ENCODE measurements at regions not wholly inside any gene's neighbourhood (a gene's known extent, or its start where the extent isn't known, plus 50 kb on each side); places are given as distances from the start of the nearest gene placed in this dataset.
"Not testable (repeated sequence)": the region's sequence is repeated elsewhere in the genome, so short reads cannot be mapped to it uniquely, and the experiment has no call there.

DNA sequence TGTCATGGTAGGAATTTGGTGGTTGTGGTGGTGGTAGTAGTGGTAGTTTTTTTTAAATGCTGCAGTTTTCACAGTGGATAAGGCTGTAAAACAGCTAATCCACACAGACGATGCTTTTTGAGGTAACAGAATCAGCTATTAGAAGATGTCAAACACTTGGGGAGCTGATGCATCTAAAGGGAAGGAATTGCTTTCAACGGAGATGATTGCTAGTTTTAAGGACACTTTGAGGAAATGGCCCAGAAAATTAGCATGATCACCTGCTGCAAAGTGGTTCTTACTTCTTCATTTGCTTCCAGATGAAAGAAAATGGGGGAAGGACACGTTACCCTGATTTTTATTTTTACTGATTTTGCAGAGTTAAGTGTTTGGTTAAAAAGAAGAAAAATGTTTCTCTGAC, 178.2 kb upstream of the ATP10B start:
- no peak for DNase-seq

DNA sequence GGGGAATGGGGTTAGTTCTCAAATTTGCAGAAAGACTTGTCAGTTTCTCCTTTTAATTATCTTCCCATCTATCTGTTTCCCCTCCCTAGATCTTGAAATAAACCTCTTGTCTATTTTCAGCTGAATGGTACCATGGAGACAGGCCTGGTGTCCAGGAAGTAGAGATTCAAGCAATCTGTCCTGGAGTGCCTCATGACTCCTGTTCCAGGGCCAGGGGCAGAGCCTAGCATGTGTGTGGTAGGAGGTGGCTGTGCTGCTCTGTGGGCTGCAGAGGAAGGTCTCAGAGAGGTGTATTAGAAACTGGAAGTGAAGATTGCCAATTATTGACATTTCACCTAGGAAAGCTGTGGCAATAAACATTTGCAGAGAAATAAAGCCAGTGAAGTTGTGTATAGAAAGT, 175.8 kb upstream of the ATP10B start:
- DNase-seq, result no peak

- DNase-seq, result no peak
Measured at GRCh38 chr5:161023551-161023950, 171.5 kb upstream of the ATP10B start.

DNA sequence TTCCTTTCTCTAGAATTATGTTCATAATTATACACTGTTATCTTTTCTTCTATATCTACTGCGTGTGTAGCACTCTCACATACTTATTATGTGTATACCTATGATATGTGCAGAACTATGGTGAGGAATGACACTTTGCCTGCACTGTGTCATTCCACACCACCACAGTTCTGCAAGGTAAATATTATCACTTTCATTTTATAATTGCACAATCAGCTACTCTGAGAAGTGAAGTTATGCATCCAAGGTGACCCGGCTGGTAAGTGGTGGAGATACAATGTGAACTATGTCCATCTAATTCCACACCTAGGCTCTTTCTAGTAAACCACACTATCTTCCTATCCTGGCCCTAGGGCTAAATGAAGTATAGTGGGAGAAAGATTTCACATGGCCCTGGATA, 170.1 kb upstream of the ATP10B start:
- no peak for DNase-seq

GRCh38 chr5:161009817-161010216, 157.8 kb upstream of the ATP10B start:
- DNase-seq, result no peak

DNA sequence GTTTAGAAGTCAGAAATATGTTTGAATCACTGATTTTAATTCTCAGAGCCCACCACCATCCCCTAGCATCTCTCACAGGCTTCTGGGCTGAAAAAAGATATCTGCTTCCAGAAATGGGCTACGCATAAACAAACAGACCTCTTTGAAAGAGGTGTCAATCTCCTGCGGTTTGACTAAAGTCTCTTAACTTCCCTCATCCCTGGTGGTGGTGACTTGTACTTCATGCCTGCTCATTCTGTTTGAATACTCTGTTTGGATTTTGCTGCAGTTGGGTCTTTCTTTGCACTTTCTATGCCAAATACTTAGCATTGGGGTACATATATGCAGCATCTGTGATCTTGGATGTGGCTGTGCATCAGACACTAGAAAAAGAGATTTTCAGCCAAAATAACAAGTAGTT, 157.2 kb upstream of the ATP10B start:
- no peak for DNase-seq

DNA sequence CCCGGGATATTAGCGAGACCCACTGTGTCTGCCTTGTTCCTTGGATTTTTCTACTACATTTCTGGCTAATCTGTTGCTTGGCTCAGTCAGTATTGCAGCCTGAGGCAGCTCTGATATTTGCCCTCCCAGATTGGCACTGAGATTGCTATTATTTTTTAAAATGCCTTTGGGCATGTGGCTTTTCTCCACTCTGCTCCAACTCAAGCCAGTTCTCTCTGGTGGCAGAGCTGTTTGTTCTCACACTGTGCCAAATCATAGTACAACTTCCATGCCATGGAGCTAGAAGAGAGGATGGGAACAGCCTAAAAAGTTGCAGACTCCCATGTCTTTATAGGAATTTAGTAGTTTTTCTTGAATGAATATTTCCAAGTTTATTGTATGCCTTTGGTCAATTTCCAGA, 155.9 kb upstream of the ATP10B start:
- no peak for DNase-seq

DNA sequence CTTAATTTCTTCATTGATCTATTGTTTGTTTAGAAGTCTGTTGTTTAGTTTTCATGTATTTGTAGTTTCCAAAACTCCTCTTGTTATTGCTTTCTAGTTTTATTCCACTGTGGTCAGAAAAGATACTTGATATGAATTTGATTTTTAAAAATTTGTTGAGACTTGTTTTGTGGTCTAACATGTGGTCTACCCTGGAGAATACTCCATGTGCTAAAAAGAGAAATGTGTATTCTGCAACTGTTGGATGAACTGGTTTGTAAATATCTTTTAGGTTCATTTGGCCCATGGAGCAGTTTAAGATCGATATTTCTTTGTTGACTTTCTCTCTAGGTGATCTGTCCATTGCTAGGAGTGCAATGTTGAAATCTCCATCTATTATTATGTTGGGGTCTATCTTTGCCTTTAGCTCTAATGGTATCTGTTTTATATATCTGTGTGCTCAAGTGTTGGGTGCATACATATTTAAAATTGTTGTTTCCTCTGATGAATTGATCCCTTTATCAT, 150.6 kb upstream of the ATP10B start:
- DNase-seq, result no peak

- no peak for DNase-seq
Measured at GRCh38 chr5:161001604-161002003, 149.6 kb upstream of the ATP10B start.

- DNase-seq, result not testable (repeated sequence)
Measured at GRCh38 chr5:161001142-161001541, 149.1 kb upstream of the ATP10B start.

DNA sequence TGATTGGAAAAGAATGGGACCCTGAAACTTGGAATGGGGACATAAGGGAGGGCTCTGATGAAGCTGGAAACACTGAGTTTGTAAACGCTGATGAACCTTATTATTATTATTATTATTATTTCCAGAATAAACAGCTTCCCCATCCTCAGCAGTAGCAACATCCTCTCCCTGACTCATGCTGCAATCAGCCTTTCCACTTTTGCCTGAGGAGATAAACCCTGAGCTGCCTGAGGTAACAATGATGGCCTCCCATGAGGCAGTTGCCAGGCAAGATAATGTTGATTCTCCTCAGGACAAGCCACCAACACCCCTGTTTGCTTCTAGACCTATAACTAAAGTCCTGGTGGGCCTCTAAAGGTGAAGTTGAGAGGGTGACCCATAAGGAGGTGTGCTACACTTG, 139.2 kb upstream of the ATP10B start:
- no peak for DNase-seq

DNA sequence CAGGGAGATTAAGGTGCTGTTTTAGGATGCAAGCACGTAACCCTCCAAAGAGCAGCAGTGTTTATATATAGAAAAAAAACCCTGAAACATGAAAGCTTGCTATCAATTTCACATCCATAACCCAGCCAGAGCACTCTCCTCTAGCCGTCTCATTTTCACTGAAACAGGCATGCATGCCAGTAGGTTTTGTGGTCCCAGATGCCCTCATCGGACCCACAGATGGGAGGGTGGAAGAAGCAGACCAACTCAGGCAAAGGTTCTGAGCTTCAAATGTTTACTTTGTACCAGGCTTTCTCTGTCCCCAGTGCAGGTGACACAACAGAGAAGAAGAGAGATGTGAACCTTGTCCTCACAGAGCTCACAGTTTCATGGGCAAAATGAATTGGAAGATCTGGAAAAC, 127.4 kb upstream of the ATP10B start:
- DNase-seq, result no peak

GRCh38 chr5:160978944-160979343, 126.9 kb upstream of the ATP10B start:
- DNase-seq, result no peak

DNA sequence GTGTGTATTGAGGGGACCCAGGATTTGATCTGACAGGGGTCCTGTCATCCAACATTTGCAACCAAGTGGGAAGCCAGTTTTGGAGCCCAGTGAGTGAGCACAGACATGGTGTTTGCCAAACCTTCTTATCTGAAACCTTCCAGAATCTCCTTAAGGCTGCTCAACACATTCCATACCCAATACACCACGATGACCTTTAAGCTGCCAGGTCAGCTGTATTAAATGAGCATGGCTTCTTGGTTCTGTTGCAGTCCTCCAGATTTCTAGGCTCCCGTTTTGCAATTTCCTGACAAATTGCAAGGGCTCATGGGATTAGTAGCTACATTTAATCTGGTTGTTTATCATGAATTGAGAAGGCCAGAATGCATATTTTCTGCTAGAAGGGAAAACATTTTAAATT, 124.2 kb upstream of the ATP10B start:
- DNase-seq, result no peak

- DNase-seq, result no peak
Measured at GRCh38 chr5:160970605-160971191, 118.7 kb upstream of the ATP10B start.

- no peak for DNase-seq
Measured at GRCh38 chr5:160969645-160970044, 117.6 kb upstream of the ATP10B start.

GRCh38 chr5:160968480-160968879, 116.5 kb upstream of the ATP10B start:
- no peak for DNase-seq

- DNase-seq, result no peak
Measured at GRCh38 chr5:160966921-160967320, 114.9 kb upstream of the ATP10B start.

GRCh38 chr5:160961761-160962160, 109.8 kb upstream of the ATP10B start:
- no peak for DNase-seq

GRCh38 chr5:160961038-160961437, 109.0 kb upstream of the ATP10B start:
- no peak for DNase-seq

DNA sequence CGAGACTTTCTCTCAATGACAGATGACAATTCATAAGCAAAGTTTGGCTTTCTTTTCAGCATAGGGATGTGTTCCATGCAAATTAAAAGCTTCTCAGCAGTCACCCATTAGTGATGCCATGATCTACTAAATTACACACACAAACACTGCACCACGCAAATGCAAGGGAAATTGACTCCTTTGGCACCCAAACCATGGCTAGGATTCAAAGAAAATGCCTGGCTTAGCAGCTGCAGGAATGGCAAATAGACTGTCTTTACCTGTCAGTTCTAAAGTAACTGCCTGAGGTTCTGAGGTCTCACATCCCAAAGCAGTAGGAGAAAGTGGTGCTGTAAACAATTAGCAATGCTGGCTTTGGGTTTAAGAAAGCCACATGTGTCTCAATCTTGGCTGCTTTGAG, 108.6 kb upstream of the ATP10B start:
- no peak for DNase-seq

- no peak for DNase-seq
Measured at GRCh38 chr5:160959804-160960203, 107.8 kb upstream of the ATP10B start.

DNA sequence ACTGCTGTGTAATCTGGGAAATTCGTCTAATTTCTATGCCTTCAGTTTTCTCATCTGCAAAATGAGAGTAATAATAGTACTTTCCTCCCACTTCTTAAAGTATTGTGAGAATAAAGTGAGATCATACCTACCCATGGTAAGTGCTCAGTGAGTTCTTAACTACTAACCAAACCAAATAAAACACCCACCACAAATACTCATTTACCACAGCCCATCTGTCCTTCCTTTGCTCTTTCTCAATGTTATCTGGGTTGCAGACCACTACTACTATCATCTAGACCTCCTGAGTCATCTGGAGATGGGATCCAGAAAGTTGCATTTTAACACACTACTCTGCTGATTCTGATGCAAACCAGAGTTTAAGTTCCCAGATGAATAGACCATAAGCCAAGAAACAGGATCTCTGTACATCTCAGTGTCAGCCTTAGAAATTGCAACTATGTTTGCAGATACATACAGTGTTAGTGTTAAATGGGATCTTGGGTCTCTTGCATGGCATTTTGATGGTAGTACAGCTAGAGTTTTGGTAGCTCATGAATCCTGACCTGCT, 105.4 kb upstream of the ATP10B start:
- no peak for DNase-seq

DNA sequence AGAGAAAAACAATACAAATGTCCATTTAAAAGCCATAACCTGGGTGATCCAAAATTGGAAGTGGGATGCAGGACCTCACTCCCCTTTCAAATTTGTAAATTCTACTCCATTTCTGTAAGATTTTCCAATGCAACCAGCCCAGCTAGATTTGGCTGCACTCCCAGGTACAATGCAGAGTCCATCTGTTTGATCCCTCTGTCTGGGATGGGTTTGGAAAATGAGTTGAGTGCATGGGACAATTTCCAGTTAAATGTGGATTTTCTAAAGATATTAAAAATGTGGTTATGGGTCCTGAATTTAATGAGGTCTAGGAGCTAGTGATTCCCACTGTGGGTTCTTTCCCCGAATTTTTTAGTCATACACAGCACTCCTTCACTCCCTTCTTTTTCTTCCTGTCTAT, 104.0 kb upstream of the ATP10B start:
- peak; percentile 63 for DNase-seq

DNA sequence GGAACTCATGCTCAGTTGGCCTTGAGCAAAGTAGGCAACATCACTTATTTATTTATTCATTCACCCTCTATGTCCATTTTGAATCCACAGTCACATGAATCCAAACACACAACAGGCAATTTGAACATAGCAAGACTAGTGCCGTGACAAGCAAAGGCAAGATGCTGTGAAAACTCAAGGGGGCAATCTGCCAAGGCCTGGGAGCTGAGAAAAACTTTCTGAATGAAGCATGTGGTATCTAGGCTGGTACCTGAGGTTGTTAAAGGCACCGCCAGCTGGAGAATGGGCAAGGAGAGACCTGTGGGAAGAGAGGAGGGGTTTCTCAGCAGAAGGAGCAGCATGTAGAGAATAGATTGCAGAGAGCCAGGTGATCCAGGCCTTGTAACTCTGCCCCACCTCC, 98.3 kb upstream of the ATP10B start:
- DNase-seq, result no peak

Data from left hindlimb (tissue), 1 donor.